IMR-90 (cell line): ENCODE measurements at regions not wholly inside any gene's neighbourhood (a gene's known extent, or its start where the extent isn't known, plus 50 kb on each side); places are given as distances from the start of the nearest gene placed in this dataset.

Source experiments
- ATAC-seq: fragments of 200-7000 bp; cut with Tn5 transposase; 2 replicates; pipeline ENCODE4 v1.9.1; 2020; ENCODE audit warnings: low read depth, mild to moderate bottlenecking, moderate library complexity
- BruUV-seq: library from RNA; stranded (reverse); fragments of 400-500 nt; replicated peaks from 2 replicates; lab custom pipeline; 2021; lab: Mats Ljungman, UMichigan
- CTCF ChIA-PET: fragments of 300-600 bp; formaldehyde crosslinking; extraction: SDS; loops from one replicate; lab custom pipeline; 2021; ENCODE audit warnings: antibody characterized with exemption; lab: Yijun Ruan, JAX
- POLR2A ChIA-PET: fragments of 300-600 bp; sonication (Branson Sonifier 250); formaldehyde crosslinking; loops from one replicate; lab custom pipeline; 2022; ENCODE audit warnings: antibody characterized with exemption; ENCODE audit not compliant: unreplicated experiment; lab: Charles Lee
- DNase-seq: peaks from one replicate; pipeline ENCODE4 v3.0.0; 2013
- H2AFZ ChIP-seq: replicated peaks from 2 replicates; pipeline ENCODE3; 2013; ENCODE audit warnings: low read length, mild to moderate bottlenecking; ENCODE audit not compliant: poor library complexity
- H2AK5ac ChIP-seq: 2 replicates; pipeline ENCODE4 v1.6.1; 2013; ENCODE audit warnings: low read depth, low read length, inconsistent platforms
- H2AK9ac ChIP-seq: replicated peaks from 2 replicates; pipeline ENCODE3; 2013; ENCODE audit warnings: mild to moderate bottlenecking, low read depth, low read length, moderate library complexity; ENCODE audit not compliant: poor library complexity
- H2BK120ac ChIP-seq: 2 replicates; pipeline ENCODE4 v1.6.1; 2013; ENCODE audit warnings: low read depth, low read length, inconsistent platforms
- H2BK15ac ChIP-seq: 3 replicates; pipeline ENCODE4 v1.6.1; 2013; ENCODE audit warnings: low read depth, low read length, inconsistent platforms
- H2BK20ac ChIP-seq: 2 replicates; pipeline ENCODE4 v1.6.1; 2013; ENCODE audit warnings: low read depth, mild to moderate bottlenecking, inconsistent platforms, low read length, moderate library complexity
- H2BK5ac ChIP-seq: 2 replicates; pipeline ENCODE4 v1.6.1; 2013; ENCODE audit warnings: mild to moderate bottlenecking, low read depth, low read length, inconsistent platforms; ENCODE audit not compliant: poor library complexity, severe bottlenecking
- H3K14ac ChIP-seq: replicated peaks from 2 replicates; pipeline ENCODE4 v1.6.1; 2013; ENCODE audit warnings: low read depth, low read length, inconsistent platforms
- H3K18ac ChIP-seq: 2 replicates; pipeline ENCODE4 v1.6.1; 2013; ENCODE audit warnings: low read depth, low read length, control low read depth
- H3K23ac ChIP-seq: 2 replicates; pipeline ENCODE4 v1.6.1; 2013; ENCODE audit warnings: low read depth, low read length, inconsistent platforms
- H3K27ac ChIP-seq: 2 replicates; pipeline ENCODE4 v1.5.1; 2013; ENCODE audit warnings: mild to moderate bottlenecking, control low read depth, low read length; ENCODE audit not compliant: insufficient read depth
- H3K27me3 ChIP-seq: 2 replicates; pipeline ENCODE4 v1.6.1; 2013; ENCODE audit warnings: low read length; ENCODE audit not compliant: control insufficient read depth, insufficient read depth
- H3K36me3 ChIP-seq: 2 replicates; pipeline ENCODE4 v1.6.1; 2013; ENCODE audit warnings: low read length, mixed read lengths; ENCODE audit not compliant: control insufficient read depth, insufficient read depth
- H3K4ac ChIP-seq: 2 replicates; pipeline ENCODE4 v1.6.1; 2013; ENCODE audit warnings: low read depth, low read length, inconsistent platforms
- H3K4me1 ChIP-seq: 2 replicates; pipeline ENCODE4 v1.6.1; 2013; ENCODE audit warnings: low read length, mixed read lengths; ENCODE audit not compliant: control insufficient read depth, insufficient read depth
- H3K4me2 ChIP-seq: 2 replicates; pipeline ENCODE4 v1.6.1; 2013; ENCODE audit warnings: low read depth, mild to moderate bottlenecking, control low read depth, low read length, moderate library complexity
- H3K4me3 ChIP-seq: 2 replicates; pipeline ENCODE4 v1.5.1; 2013; ENCODE audit warnings: low read depth, mild to moderate bottlenecking, control low read depth, low read length, moderate library complexity; ENCODE audit not compliant: insufficient read depth
- H3K56ac ChIP-seq: 2 replicates; pipeline ENCODE4 v1.6.1; 2013; ENCODE audit warnings: low read length, inconsistent platforms; ENCODE audit not compliant: insufficient read depth; ENCODE audit errors: extremely low read depth
- H3K79me1 ChIP-seq, 2 experiments: 2 replicates each; pipeline ENCODE4 v1.6.1; 2013; ENCODE audit warnings: low read length in 2 of 2, inconsistent platforms in 1 of 2, low read depth in 1 of 2
- H3K9ac ChIP-seq: 2 replicates; pipeline ENCODE4 v1.6.1; 2013; ENCODE audit warnings: low read depth, low read length, control low read depth
- H3K9me1 ChIP-seq: 2 replicates; pipeline ENCODE4 v1.6.1; 2013; ENCODE audit warnings: low read length, inconsistent platforms; ENCODE audit not compliant: insufficient read depth
- H3K9me3 ChIP-seq: 2 replicates; pipeline ENCODE4 v1.6.1; 2013; ENCODE audit warnings: low read length; ENCODE audit not compliant: control insufficient read depth, insufficient read depth
- H4K20me1 ChIP-seq: 2 replicates; pipeline ENCODE4 v1.6.1; 2013; ENCODE audit warnings: low read length, inconsistent platforms; ENCODE audit not compliant: insufficient read depth
- H4K5ac ChIP-seq: 2 replicates; pipeline ENCODE4 v1.6.1; 2013; ENCODE audit warnings: mild to moderate bottlenecking, low read depth, low read length, control low read depth
- H4K8ac ChIP-seq, 2 experiments: 2 replicates each; pipeline ENCODE4 v1.6.1; 2013; ENCODE audit warnings: low read depth in 2 of 2, low read length in 2 of 2, control low read depth in 1 of 2, inconsistent platforms in 1 of 2
- H4K91ac ChIP-seq: 2 replicates; pipeline ENCODE4 v1.6.1; 2013; ENCODE audit warnings: low read depth, low read length, inconsistent platforms; ENCODE audit not compliant: insufficient read depth
- CEBPB ChIP-seq: IDR thresholded peaks from 2 replicates; pipeline ENCODE4 v1.6.1; 2012; ENCODE audit warnings: low read depth, low read length, improper control_type of control experiment
- WGBS, 2 experiments: methylation state at CpG; one replicate each; pipeline versions ENCODE4 v1.1.5 to v1.1.7; 2013; ENCODE audit warnings: missing lambda C conversion rate in 2 of 2; ENCODE audit not compliant: insufficient read length in 1 of 2; ENCODE audit errors: extremely low coverage in 2 of 2; 5-methylcytosine and 5-hydroxymethylcytosine counted together
- dilution Hi-C: fragments of 300-500 bp; cut with HindIII; formaldehyde crosslinking; loops from one replicate; pipeline ENCODE4 v1.14.3; 2018; ENCODE audit warnings: low sequenced_read_pairs; ENCODE audit not compliant: unreplicated experiment
- in situ Hi-C: fragments of 300-500 bp; cut with MboI; formaldehyde crosslinking; loops from 3 replicates; pipeline ENCODE4 v1.14.3; 2019; ENCODE audit warnings: low sequenced_read_pairs, inconsistent platforms, mixed read lengths
- intact Hi-C: fragments of 100-400 bp; cut with micrococcal nuclease; formaldehyde crosslinking; loops from 2 replicates; pipeline ENCODE4 v1.10.0; 2022

DNA sequence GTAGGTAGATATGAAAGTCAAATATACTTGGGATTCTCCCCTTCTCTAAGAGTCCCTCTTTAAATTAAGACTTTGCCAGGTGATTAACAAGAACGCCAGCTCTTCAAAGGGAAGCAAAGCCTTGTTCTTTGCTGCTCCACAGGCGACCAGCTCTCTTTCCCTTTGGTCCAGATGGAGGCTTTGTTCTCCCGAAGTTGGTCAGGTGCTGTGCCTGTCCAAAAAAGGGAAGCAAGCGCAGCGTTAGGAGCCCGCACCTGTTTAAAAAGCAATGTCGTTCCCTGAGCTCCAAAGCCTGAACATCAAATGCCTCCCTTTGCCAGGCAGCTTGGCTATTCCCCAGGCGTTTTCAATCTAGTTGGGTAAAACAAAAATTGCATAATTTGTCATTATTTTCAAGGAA, 1913.1 kb upstream of the PIK3C3 start:
- Histone ChIP-seq H2BK15ac (no peak overlapping the region), H3K9ac (no peak overlapping the region), H3K4me2 (no peak overlapping the region), H2BK5ac (no peak overlapping the region), H3K27ac (no peak overlapping the region), H3K4ac (no peak overlapping the region), H3K9me3 (no peaks in the 10 kb centered on the region), H3K4me1 (no peaks in the 10 kb centered on the region), H2AK5ac (no peak overlapping the region), H4K8ac (no peak overlapping the region), H3K23ac (no peak overlapping the region), H3K9me1 (no peaks in the 10 kb centered on the region), H3K27me3 (no peaks in the 10 kb centered on the region), H3K79me1 (no peaks in the 10 kb centered on the region), H4K20me1 (no peaks in the 10 kb centered on the region), H4K5ac (no peak overlapping the region), H3K56ac (no peak overlapping the region), H3K36me3 (no peaks in the 10 kb centered on the region), H3K4me3 (no peak overlapping the region), H2AFZ (no peak overlapping the region), H4K91ac (no peak overlapping the region), H2AK9ac (no peak overlapping the region), H2BK20ac (no peak overlapping the region), H2BK120ac (no peak overlapping the region), H3K18ac (no peak overlapping the region), H3K14ac (no peak overlapping the region)
- TF ChIP-seq CEBPB = no peak
- in situ Hi-C loops = no loop called here
- DNase-seq = no peak
- no TSS peak for BruUV-seq
- intact Hi-C loops = no loop called here
- 67% methylated on average over 4 of the region's 8 CpGs; no CpG with 5 or more reads in 1 of the 2 experiments for WGBS, 2 experiments
- CTCF ChIA-PET = no interaction called here
- POLR2A ChIA-PET = no interaction called here
- ATAC-seq = no peak
- dilution Hi-C loops = no loop called here
